ENCODE measurements at regions not wholly inside any gene's neighbourhood (a gene's known extent, or its start where the extent isn't known, plus 50 kb on each side); places are given as distances from the start of the nearest gene placed in this dataset.

DNA sequence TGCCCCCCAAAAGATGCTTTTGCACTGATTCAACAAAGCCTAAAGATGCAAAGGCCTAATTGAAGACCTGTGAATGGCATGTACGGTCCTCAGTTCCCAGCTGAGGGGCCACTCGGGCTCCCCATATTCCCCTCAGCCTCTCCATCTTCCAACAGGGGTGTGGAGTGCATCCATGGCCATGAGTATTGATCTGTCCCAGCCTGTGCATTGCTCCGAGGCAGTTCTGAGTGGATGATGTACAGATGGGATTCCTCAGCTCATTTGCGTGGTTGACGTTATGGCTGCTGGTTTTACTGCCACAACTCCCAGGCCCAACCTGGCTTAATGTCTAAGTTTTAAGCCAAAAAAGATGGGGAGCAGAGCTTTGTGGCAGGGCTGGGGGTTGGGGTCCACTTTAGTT is 162.7 kb upstream of the ZNF267 start:
- 87% methylated on average over 5 of the region's 5 CpGs for WGBS
- Histone ChIP-seq H3K4me1 (replicated peaks) (no peaks in the 10 kb centered on the region), H3K36me3 (peaks cover 0 to 6% of the 10 kb centered on the region in 2 donors), H3K27ac (no peak overlapping the region), H3K27me3 (replicated peaks; ENCODE audit: insufficient read depth) (no peaks in the 10 kb centered on the region), H3K4me3 (no peak overlapping the region), H3K9me3 (no peaks in the 10 kb centered on the region)
- DNase-seq (ENCODE audit: low spot score): no peak
- TF ChIP-seq POLR2AphosphoS5 (IDR thresholded peaks at IDR 0.05) (no peak), POLR2A (IDR thresholded peaks at IDR 0.05) (no peak)
- TF ChIP-seq, protein P1, sequence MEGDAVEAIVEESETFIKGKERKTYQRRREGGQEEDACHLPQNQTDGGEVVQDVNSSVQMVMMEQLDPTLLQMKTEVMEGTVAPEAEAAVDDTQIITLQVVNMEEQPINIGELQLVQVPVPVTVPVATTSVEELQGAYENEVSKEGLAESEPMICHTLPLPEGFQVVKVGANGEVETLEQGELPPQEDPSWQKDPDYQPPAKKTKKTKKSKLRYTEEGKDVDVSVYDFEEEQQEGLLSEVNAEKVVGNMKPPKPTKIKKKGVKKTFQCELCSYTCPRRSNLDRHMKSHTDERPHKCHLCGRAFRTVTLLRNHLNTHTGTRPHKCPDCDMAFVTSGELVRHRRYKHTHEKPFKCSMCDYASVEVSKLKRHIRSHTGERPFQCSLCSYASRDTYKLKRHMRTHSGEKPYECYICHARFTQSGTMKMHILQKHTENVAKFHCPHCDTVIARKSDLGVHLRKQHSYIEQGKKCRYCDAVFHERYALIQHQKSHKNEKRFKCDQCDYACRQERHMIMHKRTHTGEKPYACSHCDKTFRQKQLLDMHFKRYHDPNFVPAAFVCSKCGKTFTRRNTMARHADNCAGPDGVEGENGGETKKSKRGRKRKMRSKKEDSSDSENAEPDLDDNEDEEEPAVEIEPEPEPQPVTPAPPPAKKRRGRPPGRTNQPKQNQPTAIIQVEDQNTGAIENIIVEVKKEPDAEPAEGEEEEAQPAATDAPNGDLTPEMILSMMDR (IDR thresholded peaks at IDR 0.05): no peak
- intact Hi-C loops (cut with DNase I): loop anchor here (10.0 kb wide), 2 partner anchors 164 to 756 kb away; partner anchors contain the start of genes SETD1A and ZNF267

DNA sequence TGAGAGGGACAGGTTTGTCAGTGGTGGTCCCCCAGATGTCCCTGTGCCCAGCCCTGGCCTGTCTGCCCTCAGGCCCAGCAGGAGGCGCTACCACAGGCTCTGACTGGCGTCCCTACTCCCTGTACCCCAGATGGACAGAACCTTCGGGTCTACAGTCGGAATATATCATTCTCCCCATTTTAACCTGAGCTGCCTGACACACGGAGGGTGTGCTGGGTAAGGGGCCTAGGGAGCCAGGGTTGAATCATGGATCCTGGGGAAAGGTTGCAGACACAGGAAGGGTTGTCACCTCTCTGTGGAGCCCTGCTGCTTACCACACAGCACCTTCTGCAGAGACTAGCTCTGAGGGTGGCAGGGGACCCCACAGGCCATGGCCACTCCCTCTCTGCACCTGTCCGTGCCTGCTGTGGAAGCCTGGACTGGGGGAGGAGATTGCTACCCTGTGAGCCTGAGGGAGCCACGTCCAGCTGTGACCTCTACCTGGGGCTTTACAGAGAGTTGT is 162.2 kb upstream of the ZNF267 start:
- 77% methylated on average over 7 of the region's 7 CpGs for WGBS
- Histone ChIP-seq H3K4me3 (no peak overlapping the region), H3K27me3 (replicated peaks; ENCODE audit: insufficient read depth) (no peaks in the 10 kb centered on the region), H3K36me3 (peaks cover 0 to 6% of the 10 kb centered on the region in 2 donors), H3K27ac (no peak overlapping the region), H3K9me3 (no peaks in the 10 kb centered on the region), H3K4me1 (replicated peaks) (no peaks in the 10 kb centered on the region)
- no peak for DNase-seq (ENCODE audit: low spot score)
- intact Hi-C loops (cut with DNase I): loop anchor here (10.0 kb wide), 2 partner anchors 163 to 757 kb away; partner anchors contain the start of genes SETD1A and ZNF267
- TF ChIP-seq, protein P1 (IDR thresholded peaks at IDR 0.05): no peak
- no peak for TF ChIP-seq POLR2AphosphoS5 (IDR thresholded peaks at IDR 0.05)
- TF ChIP-seq POLR2A (IDR thresholded peaks at IDR 0.05): no peak

DNA sequence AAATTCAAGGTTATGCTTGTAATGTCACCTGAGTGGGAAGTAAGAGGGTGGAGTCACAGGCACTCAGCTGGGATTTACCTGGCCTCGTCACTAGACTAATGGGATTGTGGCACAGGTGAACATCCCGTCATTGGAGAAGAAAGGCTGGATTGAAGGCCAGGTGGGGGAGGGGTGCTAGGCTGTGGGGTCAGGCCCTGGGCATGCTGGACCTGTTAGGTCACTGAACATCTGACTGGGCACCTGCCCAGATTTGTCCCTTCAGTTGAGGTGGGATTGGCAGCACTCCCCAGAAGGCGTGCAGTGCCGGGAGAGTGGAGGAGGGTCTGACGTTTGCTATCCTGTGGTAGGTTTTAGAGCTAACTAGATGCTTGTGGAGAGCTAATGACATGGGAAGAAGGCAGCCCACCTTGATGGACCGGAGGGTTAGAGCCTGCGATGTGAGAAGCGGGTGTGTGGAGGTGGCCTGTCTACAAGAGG is 161.5 kb upstream of the ZNF267 start:
- H3K9me3 ChIP-seq: no peaks in the 10 kb centered on the region
- no peaks in the 10 kb centered on the region for H3K27me3 ChIP-seq (replicated peaks; ENCODE audit: insufficient read depth)
- 85% methylated on average over 8 of the region's 8 CpGs for WGBS
- intact Hi-C loops (cut with DNase I): loop anchor here (10.0 kb wide), 2 partner anchors 163 to 757 kb away; partner anchors contain the start of genes SETD1A and ZNF267
- TF ChIP-seq POLR2A (IDR thresholded peaks at IDR 0.05): no peak
- TF ChIP-seq, protein P1 (IDR thresholded peaks at IDR 0.05): no peak
- no peak for TF ChIP-seq POLR2AphosphoS5 (IDR thresholded peaks at IDR 0.05)
- peaks cover 0 to under 1% of the 10 kb centered on the region in 2 donors for H3K36me3 ChIP-seq
- no peak overlapping the region for H3K27ac ChIP-seq
- DNase-seq (ENCODE audit: low spot score): no peak
- H3K4me3 ChIP-seq: no peak overlapping the region
- H3K4me1 ChIP-seq (replicated peaks): no peaks in the 10 kb centered on the region

DNA sequence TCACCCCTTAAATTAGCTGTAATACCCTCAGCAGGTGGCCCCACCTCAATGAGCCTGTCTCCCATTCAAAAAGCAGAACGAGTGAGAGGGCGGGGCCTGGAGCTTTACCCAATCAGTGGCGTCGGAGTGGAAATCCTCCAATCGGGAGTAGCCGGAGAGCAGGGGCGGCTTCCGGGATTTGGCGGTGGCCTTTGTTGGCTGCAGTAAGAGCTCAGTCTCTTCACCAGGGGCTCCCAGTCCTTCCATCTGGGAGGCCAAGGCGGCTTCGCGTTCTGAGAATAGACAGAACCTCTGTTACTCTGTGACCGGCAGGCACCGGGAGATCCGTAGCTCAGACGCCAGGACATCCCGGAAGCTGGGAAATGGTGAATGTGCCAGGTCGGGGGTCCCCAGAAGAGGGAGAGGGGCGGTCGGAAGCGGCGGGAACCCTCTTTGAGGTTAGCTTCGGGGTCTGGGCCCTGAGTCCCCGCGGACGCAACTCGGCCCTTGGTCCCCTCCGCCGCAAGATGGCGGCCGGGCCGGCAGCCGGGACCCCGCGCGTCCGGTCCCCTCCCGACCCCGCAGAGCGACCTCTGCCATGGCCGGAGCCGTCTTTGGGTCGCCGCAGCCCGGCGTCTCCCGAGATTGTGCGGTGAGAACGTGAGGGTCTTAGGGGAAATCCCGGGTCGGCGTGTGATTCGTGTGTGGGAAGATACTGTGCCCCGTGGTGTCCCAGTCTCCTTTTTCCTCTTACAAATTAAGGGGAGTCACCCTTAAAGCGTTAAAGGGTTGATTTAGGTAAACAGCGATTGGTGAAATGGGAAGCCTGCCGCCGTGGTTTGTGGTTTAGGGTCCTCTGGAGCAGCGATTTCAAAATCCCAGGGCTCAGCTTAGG is 160.3 kb upstream of the ZNF267 start:
- H3K27ac ChIP-seq: peak overlapping the region; percentile 83 to 89
- peak overlapping the region; percentile 72 to 85 for H3K4me3 ChIP-seq
- no peaks in the 10 kb centered on the region for H3K9me3 ChIP-seq
- no peaks in the 10 kb centered on the region for H3K27me3 ChIP-seq (replicated peaks; ENCODE audit: insufficient read depth)
- peak; percentile 92 for DNase-seq (ENCODE audit: low spot score)
- TF ChIP-seq, protein P1 (IDR thresholded peaks at IDR 0.05): no peak
- peak; percentile 78 for TF ChIP-seq POLR2A (IDR thresholded peaks at IDR 0.05)
- peak; percentile 90 for TF ChIP-seq POLR2AphosphoS5 (IDR thresholded peaks at IDR 0.05)
- intact Hi-C loops (cut with DNase I): loop anchor here (10.0 kb wide), 2 partner anchors 161 to 759 kb away; partner anchors contain the start of genes SETD1A and ZNF267
- H3K4me1 ChIP-seq (replicated peaks): no peaks in the 10 kb centered on the region
- no peaks in the 10 kb centered on the region for H3K36me3 ChIP-seq
- under 1% methylated on average over 57 of the region's 59 CpGs for WGBS
